22Rv1 (cell line): ENCODE measurements at regions not wholly inside any gene's neighbourhood (a gene's known extent, or its start where the extent isn't known, plus 50 kb on each side); places are given as distances from the start of the nearest gene placed in this dataset.
A peak's percentile ranks its signal among the peaks of the same experiment; 100 is the strongest.

Experiments used
- H3K27ac ChIP-seq: fragments of 450-650 bp; 2 replicates; pipeline ENCODE4 v1.5.1; 2017
- ZFX ChIP-seq: fragments of 450-650 bp; IDR thresholded peaks from 2 replicates; pipeline ENCODE4 v1.6.1; 2017; ENCODE audit warnings: antibody characterized with exemption, borderline replicate concordance
- TF ChIP-seq, protein P1 (sequence below): fragments of 450-650 bp; IDR thresholded peaks from 2 replicates; pipeline ENCODE4 v1.5.1; 2017; ENCODE audit warnings: mild to moderate bottlenecking

DNA sequence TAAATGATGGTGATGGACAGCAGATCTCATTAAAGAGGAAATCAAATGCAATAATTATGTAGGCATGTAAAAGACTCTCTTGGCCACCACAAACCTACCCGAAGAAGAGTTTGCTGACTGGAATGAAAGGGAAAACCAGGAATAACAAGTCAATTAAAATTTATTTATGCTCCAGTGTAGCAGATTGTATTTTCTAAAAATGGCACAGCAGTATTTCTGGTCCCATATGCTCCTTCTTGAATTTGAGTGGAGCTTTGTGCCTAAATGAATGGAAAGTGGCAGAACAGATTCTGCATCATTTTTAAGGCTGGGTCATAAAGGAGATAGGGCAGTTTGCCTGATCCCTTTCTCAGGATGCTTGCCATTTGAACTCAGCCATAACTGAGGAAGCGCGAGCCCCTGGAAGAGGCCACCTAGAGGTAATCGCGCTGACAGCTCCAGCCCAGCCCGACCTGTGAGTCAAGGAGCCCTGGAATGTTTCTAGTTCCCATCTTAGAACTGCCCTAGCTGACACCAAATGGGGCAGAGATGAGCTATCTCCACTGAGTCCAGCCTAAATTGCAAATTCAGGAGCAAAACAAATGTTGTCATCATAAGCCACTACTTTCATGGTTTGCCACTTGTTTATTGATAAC, 229.2 kb upstream of the TMTC1 start:
- TF ChIP-seq, protein P1, sequence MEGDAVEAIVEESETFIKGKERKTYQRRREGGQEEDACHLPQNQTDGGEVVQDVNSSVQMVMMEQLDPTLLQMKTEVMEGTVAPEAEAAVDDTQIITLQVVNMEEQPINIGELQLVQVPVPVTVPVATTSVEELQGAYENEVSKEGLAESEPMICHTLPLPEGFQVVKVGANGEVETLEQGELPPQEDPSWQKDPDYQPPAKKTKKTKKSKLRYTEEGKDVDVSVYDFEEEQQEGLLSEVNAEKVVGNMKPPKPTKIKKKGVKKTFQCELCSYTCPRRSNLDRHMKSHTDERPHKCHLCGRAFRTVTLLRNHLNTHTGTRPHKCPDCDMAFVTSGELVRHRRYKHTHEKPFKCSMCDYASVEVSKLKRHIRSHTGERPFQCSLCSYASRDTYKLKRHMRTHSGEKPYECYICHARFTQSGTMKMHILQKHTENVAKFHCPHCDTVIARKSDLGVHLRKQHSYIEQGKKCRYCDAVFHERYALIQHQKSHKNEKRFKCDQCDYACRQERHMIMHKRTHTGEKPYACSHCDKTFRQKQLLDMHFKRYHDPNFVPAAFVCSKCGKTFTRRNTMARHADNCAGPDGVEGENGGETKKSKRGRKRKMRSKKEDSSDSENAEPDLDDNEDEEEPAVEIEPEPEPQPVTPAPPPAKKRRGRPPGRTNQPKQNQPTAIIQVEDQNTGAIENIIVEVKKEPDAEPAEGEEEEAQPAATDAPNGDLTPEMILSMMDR, result no peak
- TF ChIP-seq ZFX, result no peak
- no peak overlapping the region for H3K27ac ChIP-seq

DNA sequence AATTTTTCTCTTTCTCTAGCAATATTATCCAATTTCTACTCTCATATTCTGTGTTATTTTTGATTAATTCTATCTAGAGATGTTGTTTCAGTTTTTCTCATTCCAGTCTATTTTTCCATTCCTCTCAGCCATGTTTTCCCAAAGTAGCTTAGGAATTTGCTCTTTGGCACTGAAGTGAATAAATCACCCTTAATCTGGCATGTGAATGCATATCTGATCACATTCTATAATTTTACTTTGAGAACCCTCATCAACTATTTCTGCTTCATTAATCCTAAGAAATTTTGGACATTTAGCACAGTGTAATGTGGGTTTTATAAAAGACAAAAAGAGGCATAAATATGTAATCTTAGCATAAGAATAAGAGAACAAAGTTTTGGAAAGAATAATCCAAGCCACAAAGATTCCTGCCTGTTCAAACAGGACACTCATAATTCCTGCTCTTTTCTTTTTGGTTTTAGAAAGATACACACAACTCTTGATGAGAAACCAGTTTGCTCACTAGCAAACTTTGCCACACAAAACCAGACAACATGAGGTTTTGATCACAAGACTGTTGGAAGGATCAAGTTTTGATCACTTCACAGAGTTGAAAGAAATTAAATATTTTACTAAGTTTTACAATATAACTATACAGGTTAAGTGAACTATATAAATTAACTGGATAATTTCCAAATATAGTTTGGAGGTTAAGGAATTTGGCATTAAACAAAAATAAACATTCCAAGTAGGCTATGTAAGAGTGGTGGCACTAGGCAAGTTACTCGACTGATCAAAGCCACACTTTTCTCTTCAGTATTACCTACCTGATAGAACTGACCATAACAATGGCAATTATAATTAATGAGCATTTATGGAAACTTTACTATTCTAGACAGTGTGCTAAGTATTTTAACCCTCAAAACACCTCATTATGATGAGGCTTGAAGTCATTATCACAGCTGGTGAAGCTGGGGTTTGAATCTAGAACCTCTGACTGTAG, 226.6 kb upstream of the TMTC1 start:
- TF ChIP-seq, protein P1, result no peak
- TF ChIP-seq ZFX, result no peak
- H3K27ac ChIP-seq, result no peak overlapping the region

DNA sequence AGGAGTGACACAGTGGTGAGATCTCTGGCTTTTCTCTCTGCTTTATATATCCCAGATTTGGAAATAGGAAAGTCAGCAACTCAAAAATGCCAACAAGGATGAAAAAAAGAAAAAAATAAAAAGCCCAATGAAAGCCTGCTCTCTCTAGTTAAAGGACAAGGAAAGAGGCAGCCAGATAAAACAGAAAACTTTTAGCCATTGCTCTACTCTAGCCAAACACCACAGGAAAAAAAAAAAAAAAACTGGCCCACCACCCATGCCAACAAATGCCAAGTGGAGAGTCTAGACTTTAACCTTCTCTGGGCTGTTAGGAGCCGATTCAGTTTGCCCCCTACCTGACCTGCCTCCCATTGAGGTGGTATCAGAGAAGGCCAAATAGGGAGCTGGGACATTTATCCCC, 222.3 kb upstream of the TMTC1 start:
- no peak overlapping the region for H3K27ac ChIP-seq
- TF ChIP-seq ZFX, result no peak
- TF ChIP-seq, protein P1, result no peak

DNA sequence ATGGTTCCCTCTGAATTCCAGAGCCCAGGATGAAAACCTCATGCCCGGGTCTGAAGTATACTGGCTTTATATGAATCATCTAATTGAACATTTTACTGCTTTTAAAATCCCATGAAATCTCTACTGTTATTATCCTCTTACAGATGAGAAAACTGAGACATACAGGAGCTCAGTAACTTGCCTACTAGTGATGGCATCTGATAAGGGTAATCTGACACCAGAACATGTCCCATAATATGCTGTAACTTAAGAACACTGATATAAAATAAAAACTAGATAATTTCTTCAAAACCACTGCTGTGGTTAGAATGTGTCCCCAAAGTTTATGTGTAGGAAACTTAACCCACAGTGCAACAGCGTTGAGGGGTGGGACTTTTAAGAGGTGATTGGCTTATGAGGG, 219.6 kb upstream of the TMTC1 start:
- TF ChIP-seq, protein P1, result no peak
- no peak for TF ChIP-seq ZFX
- H3K27ac ChIP-seq, result no peak overlapping the region

DNA sequence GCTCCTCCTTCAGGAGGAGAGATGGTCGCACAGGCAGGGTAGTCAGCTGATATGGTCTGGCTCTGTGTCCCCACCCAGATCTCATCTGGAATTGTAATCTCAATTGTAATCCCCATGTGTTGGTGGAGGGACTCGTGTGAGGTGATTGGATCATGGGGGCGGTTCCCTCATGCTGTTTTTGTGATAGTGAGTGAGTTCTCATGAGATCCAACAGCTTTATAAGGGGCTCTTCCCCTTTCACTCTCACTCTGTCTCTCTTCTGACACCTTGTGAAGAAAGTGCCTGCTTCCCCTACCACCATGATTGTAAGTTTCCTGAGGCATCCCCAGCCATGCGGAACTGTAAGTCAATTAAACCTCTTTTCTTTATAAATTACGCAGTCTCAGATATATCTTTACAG, 218.9 kb upstream of the TMTC1 start:
- TF ChIP-seq, protein P1, result 0 out of 2 replicates have a peak, but pooled peaks have one; percentile 12
- TF ChIP-seq ZFX, result no peak
- H3K27ac ChIP-seq, result no peak overlapping the region

DNA sequence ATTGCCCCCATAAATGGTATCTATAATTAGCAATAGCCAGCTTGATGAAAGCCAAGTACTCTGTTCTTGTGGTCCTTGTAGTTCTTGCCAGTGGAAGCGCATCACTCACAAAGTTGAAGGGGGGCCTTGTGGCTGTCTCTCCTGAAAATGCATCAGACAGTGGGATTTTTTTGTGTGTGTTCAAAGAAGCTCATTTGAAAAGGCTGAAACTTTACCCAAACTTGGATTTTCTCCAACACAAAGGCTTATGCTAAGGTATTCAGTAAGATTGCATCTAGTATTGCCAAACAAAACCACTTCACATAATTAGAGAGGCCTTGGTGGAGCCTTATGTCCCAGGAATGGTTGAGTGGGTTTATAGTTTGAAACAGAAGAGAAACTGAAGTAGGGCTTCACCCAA, 216.7 kb upstream of the TMTC1 start:
- no peak overlapping the region for H3K27ac ChIP-seq
- TF ChIP-seq, protein P1, result no peak
- TF ChIP-seq ZFX, result no peak

DNA sequence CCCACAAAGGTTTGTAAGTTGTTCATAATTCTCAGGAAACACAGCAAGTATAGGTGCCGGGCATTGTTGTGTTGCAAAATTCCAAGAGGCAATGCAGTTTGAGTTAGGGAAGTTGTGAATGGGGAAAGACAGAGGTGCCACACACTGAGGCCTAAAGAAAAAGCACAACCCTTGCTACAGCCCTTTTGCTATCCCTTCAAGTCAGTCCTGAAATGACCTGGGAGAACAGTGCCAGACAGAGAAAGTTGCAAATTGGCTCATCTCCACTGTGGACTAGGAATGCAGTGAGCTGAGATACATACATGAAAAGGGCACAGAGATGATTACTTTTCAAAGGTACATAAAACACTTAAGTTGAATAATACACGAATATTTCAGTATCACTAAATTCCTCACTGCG, 213.3 kb upstream of the TMTC1 start:
- TF ChIP-seq, protein P1, result no peak
- no peak for TF ChIP-seq ZFX
- no peak overlapping the region for H3K27ac ChIP-seq
